ENCODE measurements at regions not wholly inside any gene's neighbourhood (a gene's known extent, or its start where the extent isn't known, plus 50 kb on each side); places are given as distances from the start of the nearest gene placed in this dataset.

- no peak for DNase-seq (ENCODE audit: low read depth)
These were observed 212.2 kb upstream of the FOXF1 start for GRCh38 chr16:86297866-86298757.

DNA sequence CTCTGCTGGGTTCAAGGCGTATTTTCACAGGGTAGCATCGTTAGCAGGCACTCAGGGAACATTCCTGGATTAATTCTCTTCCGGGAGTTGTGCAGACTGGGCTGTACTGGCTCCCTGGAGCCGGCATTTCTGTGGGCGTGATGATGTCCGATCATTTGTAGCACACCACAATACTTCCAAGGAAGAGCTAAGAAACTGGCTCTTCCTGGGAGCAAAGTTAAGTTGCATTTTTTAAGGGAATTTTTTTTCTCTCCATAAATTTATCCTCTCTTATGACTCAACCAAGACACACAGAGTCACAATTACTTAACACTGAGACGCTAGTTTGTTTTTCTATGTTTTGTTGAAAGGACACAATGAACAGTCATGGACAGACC, 211.6 kb upstream of the FOXF1 start:
- DNase-seq (ENCODE audit: low read depth), result no peak

DNA sequence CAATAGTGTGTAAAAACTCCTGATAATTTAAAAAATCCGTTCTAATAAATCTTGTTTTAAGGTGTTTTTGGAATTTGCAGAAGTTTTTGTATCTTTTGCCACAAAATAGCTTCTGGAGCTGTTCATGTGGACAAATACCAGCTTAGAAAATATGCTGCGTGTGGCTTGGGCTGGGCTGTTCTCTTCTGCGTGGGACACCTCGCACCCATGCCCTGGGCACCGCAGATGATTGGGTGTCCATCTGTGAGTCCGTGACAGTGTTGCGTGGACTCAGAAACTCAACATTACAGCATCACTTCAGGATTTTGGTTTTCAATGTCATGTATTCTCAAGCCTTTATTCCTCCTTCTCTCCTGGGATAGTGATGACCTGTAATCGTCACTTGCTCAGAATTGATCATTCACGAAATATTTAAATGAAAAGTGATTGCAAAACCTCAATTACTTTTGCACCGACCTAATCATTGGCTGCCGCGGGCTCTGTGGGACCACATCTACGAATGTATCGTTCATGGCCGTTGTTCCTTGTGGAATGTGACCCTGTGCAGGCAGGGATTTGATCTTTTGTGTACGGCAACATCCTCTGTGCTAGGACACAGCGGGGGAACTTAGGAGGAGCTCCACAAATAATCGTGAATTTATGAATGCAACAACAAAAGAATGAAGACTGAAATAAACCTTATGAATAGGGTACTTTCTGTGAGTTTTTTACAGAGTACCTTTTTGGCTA, 210.3 kb upstream of the FOXF1 start:
- DNase-seq (ENCODE audit: low read depth), result no peak

- no peak for DNase-seq (ENCODE audit: low read depth)
These were observed 209.4 kb upstream of the FOXF1 start for GRCh38 chr16:86300746-86301481.

GRCh38 chr16:86302421-86303109, 207.8 kb upstream of the FOXF1 start:
- DNase-seq (ENCODE audit: low read depth), result no peak

- no peak for DNase-seq (ENCODE audit: low read depth)
These were observed 206.3 kb upstream of the FOXF1 start for GRCh38 chr16:86303787-86304678.

DNA sequence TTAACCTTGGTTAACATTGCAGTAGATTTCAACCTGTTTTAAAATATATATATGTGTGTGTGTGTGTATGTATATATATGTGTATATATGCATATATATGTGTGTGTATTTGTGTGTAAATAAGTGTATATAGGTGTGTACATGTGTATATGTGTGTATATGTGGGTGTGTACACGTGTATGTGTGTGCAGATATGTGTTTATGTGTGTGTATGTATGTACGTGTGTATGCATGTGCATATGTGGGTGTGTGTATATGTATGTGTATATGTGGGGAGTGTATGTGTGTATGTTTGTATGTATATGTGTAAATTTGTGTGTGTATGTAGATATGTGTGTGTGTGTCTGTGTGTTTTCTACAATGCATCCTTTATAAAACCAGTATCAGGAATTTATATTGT, 205.5 kb upstream of the FOXF1 start:
- DNase-seq (ENCODE audit: low read depth), result no peak

DNA sequence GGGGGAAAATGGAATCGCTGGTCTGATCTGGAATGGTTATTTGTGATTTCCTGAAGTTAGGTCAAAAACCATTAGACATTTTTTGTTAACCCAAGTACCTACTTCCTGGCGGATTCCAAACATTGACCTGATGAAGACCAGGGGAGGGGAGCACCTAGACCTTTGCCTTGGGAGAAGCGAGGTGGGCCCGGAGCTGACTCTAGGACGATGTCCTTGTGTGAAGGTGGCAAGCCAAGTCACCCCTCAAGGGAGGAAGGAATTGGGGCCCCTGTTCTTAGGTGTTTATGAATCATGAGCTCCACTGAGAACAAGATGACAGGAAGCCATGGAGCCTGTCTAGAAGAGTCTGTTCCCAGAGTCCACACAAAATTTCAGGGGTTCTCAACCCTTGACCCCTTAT, 204.9 kb upstream of the FOXF1 start:
- DNase-seq (ENCODE audit: low read depth), result no peak

DNA sequence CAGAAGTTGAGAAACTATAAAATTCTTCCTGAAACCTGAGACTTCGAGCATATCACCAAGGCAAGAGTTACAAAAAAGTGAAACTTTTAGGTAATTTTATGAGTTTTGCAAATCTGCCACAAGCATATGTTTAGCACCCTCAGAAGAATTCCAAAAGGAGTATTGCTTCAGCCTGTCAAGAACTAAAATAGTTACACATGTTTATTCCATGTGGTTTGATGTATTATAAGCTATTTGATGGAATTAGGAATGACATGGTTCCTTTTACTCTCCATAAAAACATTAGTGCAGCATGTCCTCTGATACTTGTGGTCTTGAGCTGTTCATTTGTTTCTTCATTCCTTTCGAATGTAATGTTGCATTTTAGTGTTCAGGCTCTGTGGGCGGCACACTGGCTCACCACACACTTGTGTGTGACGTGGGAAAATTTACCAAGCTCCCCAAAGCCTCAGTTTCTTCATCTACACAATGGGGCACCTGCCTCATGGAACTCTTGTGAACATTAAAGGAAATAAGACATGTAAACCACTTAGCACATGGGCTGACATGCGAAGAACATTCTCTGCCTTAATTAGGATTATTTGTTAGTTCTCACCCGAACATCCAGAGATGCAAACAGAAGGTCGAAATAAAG, 204.2 kb upstream of the FOXF1 start:
- DNase-seq (ENCODE audit: low read depth), result no peak

GRCh38 chr16:86306811-86307513, 203.4 kb upstream of the FOXF1 start:
- DNase-seq (ENCODE audit: low read depth), result no peak

GRCh38 chr16:86307514-86307903, 202.8 kb upstream of the FOXF1 start:
- DNase-seq (ENCODE audit: low read depth), result no peak

- no peak for DNase-seq (ENCODE audit: low read depth)
These were observed 201.8 kb upstream of the FOXF1 start for GRCh38 chr16:86308514-86308913.

- no peak for DNase-seq (ENCODE audit: low read depth)
These were observed 196.7 kb upstream of the FOXF1 start for GRCh38 chr16:86313631-86314030.

- DNase-seq (ENCODE audit: low read depth), result no peak
These were observed 195.8 kb upstream of the FOXF1 start for GRCh38 chr16:86314402-86315025.

GRCh38 chr16:86316967-86317812, 193.1 kb upstream of the FOXF1 start:
- no peak for DNase-seq (ENCODE audit: low read depth)

- no peak for DNase-seq (ENCODE audit: low read depth)
These were observed 192.3 kb upstream of the FOXF1 start for GRCh38 chr16:86317813-86318650.

- no peak for DNase-seq (ENCODE audit: low read depth)
These were observed 190.6 kb upstream of the FOXF1 start for GRCh38 chr16:86319585-86320236.

Measured in HS-5 (cell line).